ENCODE measurements at regions not wholly inside any gene's neighbourhood (a gene's known extent, or its start where the extent isn't known, plus 50 kb on each side); places are given as distances from the start of the nearest gene placed in this dataset.

- Histone ChIP-seq H4K5ac (ENCODE audit: low read depth, low read length) (peak overlapping the region; percentile 88; the same call in 1 of the 2 replicates), H3K79me1 (ENCODE audit: low read depth in 1 of 2, low read length in 2 of 2) (no peaks in the 10 kb centered on the region), H3K14ac (replicated peaks; ENCODE audit: low read depth, low read length) (peak overlapping the region; percentile 8; the same call in 1 of the 2 replicates), H3K4me3 (ENCODE audit: insufficient read depth, low read depth, low read length) (no peak overlapping the region), H3K4ac (ENCODE audit: low read depth, low read length) (peak overlapping the region; percentile 1; the same call in 1 of the 2 replicates), H2AK5ac (ENCODE audit: low read depth, low read length) (no peak overlapping the region), H3K9ac (ENCODE audit: low read depth, low read length) (no peak overlapping the region), H3K27ac (ENCODE audit: insufficient read depth, low read length) (no peak overlapping the region), H3K9me1 (ENCODE audit: insufficient read depth, low read length) (no peaks in the 10 kb centered on the region), H2AFZ (replicated peaks; ENCODE audit: low read length, poor library complexity) (no peak overlapping the region), H2BK15ac (ENCODE audit: low read depth, low read length) (no peak overlapping the region), H3K27me3 (ENCODE audit: control insufficient read depth, insufficient read depth, low read length) (no peaks in the 10 kb centered on the region), H3K23ac (ENCODE audit: low read depth, low read length) (no peak overlapping the region), H4K8ac (ENCODE audit: low read depth in 2 of 2, low read length in 2 of 2) (peak overlapping the region in 1 of 2 experiments; percentile 62; a peak in 2 of 4 replicates), H4K20me1 (ENCODE audit: insufficient read depth, low read length) (no peaks in the 10 kb centered on the region), H3K56ac (ENCODE audit: extremely low read depth, insufficient read depth, low read length) (no peak overlapping the region), H3K4me1 (ENCODE audit: control insufficient read depth, insufficient read depth, low read length) (peaks cover 5% of the 10 kb centered on the region; the same call in 1 of the 2 replicates), H3K4me2 (ENCODE audit: low read depth, low read length) (peak overlapping the region; percentile 55; the same call in 1 of the 2 replicates), H3K18ac (ENCODE audit: low read depth, low read length) (peak overlapping the region; percentile 89; the same call in 1 of the 2 replicates), H2BK5ac (ENCODE audit: low read depth, low read length, poor library complexity, severe bottlenecking) (peak overlapping the region; percentile 83), H2BK20ac (ENCODE audit: low read depth, low read length) (peak overlapping the region; percentile 51; the same call in 1 of the 2 replicates), H4K91ac (ENCODE audit: insufficient read depth, low read depth, low read length) (no peak overlapping the region), H3K36me3 (ENCODE audit: control insufficient read depth, insufficient read depth, low read length) (no peaks in the 10 kb centered on the region), H3K9me3 (ENCODE audit: control insufficient read depth, insufficient read depth, low read length) (no peaks in the 10 kb centered on the region), H2BK120ac (ENCODE audit: low read depth, low read length) (peak overlapping the region; percentile 51; the same call in 1 of the 2 replicates), H2AK9ac (replicated peaks; ENCODE audit: low read depth, low read length, poor library complexity) (no peak overlapping the region)
- CTCF ChIA-PET, result no interaction called here
- TF ChIP-seq POLR2A (IDR thresholded peaks at IDR 0.05; ENCODE audit: low read depth, low read length) (no peak), MXI1 (IDR thresholded peaks at IDR 0.05; ENCODE audit: borderline replicate concordance, low read depth, low read length) (no peak), RFX5 (IDR thresholded peaks at IDR 0.05; ENCODE audit: low read depth, low read length) (no peak), SMC3 (IDR thresholded peaks at IDR 0.05; ENCODE audit: low read depth, low read length) (no peak), MAFK (IDR thresholded peaks at IDR 0.05; ENCODE audit: low read depth, low read length) (no peak), ELK1 (IDR thresholded peaks at IDR 0.05; ENCODE audit: borderline replicate concordance, low read depth, low read length) (no peak), CEBPB (IDR thresholded peaks at IDR 0.05; ENCODE audit: low read depth, low read length) (no peak), CTCF (conservative IDR thresholded peaks at IDR 0.05; ENCODE audit: low read depth, low read length) (no peak), BHLHE40 (IDR thresholded peaks at IDR 0.05; ENCODE audit: low read depth, low read length) (no peak), FOS (IDR thresholded peaks at IDR 0.05; ENCODE audit: low read depth, low read length) (no peak), RCOR1 (IDR thresholded peaks at IDR 0.05; ENCODE audit: insufficient replicate concordance, low read length) (no peak), NFE2L2 (IDR thresholded peaks at IDR 0.05; ENCODE audit: low read depth, low read length) (no peak), USF2 (IDR thresholded peaks at IDR 0.05; ENCODE audit: low read depth, low read length) (no peak)
- ATAC-seq (ENCODE audit: low read depth) (peak; percentile 85), DNase-seq (peak; percentile 82)
- intact Hi-C loops (cut with micrococcal nuclease), result no loop called here
- POLR2A ChIA-PET (ENCODE audit: unreplicated experiment), result no interaction called here
- dilution Hi-C loops (cut with HindIII; ENCODE audit: low sequenced_read_pairs, unreplicated experiment), result no loop called here
- in situ Hi-C loops (cut with MboI; ENCODE audit: low sequenced_read_pairs), result no loop called here
- WGBS, 2 experiments (ENCODE audit: extremely low coverage in 2 of 2, insufficient read length in 1 of 2), result no CpG with 5 or more reads among the region's 2 CpGs
- no TSS peak for BruUV-seq (replicated peaks)
Observed at GRCh38 chr2:189328848-189329245, 112.4 kb upstream of the WDR75 start.

Measured in IMR-90 (cell line).